GM10266 (cell line): ENCODE measurements at regions not wholly inside any gene's neighbourhood (a gene's known extent, or its start where the extent isn't known, plus 50 kb on each side); places are given as distances from the start of the nearest gene placed in this dataset.

Experiments
- DNase-seq: peaks from one replicate; pipeline ENCODE4 v3.0.0; 2012; ENCODE audit errors: extremely low spot score
- CTCF ChIP-seq: IDR thresholded peaks from 2 replicates; pipeline ENCODE4 v1.5.1; 2012; ENCODE audit warnings: mild to moderate bottlenecking, low read depth; ENCODE audit not compliant: control insufficient read depth, insufficient read depth; ENCODE audit errors: missing control alignments

GRCh38 chr4:85367815-85368214 lies 107.1 kb upstream of the ARHGAP24 start:
- no peak for DNase-seq
- TF ChIP-seq CTCF = no peak

- no peak for TF ChIP-seq CTCF
- DNase-seq = no peak
These were observed 106.7 kb upstream of the ARHGAP24 start for GRCh38 chr4:85368240-85368639.

DNA sequence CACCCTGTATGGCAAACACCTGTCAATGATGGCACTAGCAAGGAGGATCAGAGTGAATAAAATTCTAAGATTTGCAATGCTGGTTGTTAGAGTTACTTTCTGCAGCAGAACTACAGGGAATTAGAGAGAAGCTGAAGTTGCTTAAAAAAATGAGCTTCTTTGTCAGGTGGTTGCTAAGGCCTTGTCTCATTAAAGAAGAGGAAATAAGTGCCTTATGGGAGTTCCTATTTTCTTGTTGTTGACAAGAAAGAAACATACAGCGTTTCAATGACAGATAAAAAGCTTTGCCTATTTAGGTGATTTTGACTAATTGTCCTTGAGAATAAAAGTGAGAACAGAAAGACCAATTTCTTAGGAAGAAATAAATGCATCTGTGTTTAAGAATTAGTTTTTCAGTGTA lies 106.0 kb upstream of the ARHGAP24 start:
- no peak for TF ChIP-seq CTCF
- no peak for DNase-seq

- no peak for TF ChIP-seq CTCF
- no peak for DNase-seq
These were observed 105.1 kb upstream of the ARHGAP24 start for GRCh38 chr4:85369703-85370380.

GRCh38 chr4:85370400-85371032 lies 104.4 kb upstream of the ARHGAP24 start:
- peak; percentile 7 for DNase-seq
- peak; percentile 58 for TF ChIP-seq CTCF

- TF ChIP-seq CTCF = no peak
- DNase-seq = no peak
These were observed 102.0 kb upstream of the ARHGAP24 start for GRCh38 chr4:85372966-85373365.

- DNase-seq = no peak
- no peak for TF ChIP-seq CTCF
These were observed 98.7 kb upstream of the ARHGAP24 start for GRCh38 chr4:85376285-85376684.
